NCI-H2029 (cell line): ENCODE measurements at regions not wholly inside any gene's neighbourhood (a gene's known extent, or its start where the extent isn't known, plus 50 kb on each side); places are given as distances from the start of the nearest gene placed in this dataset.

Source experiments
- DNase-seq: peaks from one replicate; lab custom pipeline; 2025; lab: John Stamatoyannopoulos, UW

GRCh38 chr12:125683748-125684381 is 618.6 kb downstream of the AACS start:
- peak; percentile 33 for DNase-seq

DNA sequence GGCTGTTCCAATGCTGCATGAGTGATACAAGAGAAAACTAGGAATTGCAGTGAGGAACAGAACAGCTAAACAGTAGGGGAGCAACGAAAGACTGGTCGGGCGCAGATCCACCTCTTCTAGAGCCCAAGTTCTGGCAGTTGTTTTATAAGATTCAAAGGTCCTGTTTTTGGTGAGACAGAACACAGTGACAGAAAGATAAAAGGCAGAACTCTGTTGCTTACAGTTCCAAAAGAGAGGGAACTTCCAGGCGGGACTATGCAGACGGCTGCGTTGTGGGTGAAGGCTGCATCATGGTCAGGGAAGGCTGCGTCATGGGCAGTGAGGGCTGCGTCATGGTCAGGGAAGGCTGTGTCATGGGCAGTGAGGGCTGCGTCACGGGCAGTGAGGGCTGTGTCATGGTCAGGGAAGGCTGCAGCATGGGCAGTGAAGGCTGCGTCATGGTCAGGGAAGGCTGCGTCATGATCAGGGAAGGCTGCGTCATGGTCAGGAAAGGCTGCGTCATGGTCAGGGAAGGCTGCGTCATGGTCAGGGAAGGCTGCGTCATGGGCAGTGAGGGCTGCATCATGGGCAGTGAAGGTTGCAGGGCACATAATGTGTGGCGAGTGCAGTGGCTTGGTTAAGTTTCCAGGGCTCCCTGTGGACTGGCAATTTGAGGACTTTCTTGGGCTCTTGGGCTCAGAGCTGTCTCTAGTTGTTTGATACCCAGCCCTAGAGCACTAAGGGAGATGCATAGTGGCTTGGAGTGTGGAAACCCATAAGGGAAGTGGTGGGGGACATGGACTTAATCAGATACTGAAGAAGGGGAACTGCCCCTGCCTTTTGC is 619.9 kb downstream of the AACS start:
- no peak for DNase-seq

GRCh38 chr12:125685915-125686314 is 620.7 kb downstream of the AACS start:
- no peak for DNase-seq

DNA sequence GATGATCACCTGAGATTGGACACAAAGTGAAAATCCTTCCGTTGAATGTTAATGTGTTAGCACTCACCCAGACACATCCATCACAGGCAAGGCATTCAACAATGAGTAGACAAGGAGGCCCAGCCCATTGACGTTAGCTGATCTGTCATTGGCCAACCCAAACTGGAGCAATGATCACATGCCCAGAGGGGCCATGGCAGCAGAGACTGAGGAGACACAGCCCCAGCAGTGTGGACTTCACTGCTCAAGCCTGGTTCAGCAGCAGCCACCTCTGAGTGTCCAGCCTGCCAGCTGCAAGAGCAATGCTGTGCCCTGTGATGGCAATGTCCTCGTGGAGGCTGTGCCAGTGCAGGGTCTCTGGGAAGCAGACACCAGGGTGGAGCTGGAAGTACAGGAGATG is 622.2 kb downstream of the AACS start:
- no peak for DNase-seq

DNA sequence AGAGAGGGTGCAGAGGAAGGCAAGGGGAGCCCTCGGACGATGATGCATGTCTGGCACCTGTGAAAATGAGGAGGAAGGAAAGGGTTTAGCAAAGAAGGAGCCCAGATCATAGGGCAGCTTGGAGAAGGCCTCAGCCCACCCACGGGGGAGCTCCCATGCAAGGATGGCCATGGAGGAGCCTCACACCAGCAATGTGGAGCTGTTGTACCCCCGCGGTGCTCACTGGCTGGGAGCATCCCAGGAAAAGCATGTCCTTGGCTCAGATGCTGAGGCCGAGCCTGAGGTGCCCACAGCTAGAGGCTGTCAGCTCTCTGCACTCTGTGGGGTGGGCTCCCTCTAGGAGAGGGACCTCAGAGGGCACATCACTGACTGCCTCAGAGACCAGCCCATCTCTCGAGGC is 622.6 kb downstream of the AACS start:
- no peak for DNase-seq

- DNase-seq, result no peak
These were observed 623.0 kb downstream of the AACS start for GRCh38 chr12:125688223-125688622.

DNA sequence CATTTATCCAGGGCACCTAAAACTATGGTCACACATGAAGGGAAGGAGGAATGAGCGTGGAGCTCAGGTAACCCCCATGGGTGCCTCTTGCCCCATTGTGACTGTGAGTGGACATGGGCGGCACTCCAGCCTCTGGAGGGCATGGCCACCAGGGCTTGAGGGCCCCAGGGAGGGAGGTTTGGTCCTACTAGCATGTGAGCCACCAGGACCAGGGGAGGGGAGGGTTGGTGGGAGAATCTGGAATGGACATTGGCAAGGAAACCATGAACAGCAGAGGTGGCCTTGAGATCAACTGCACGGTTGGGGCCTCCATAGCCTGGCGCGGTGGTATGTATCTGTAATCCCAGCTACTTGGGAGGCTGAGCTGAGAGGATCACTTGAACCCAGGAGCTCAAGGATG is 623.6 kb downstream of the AACS start:
- DNase-seq, result no peak

DNA sequence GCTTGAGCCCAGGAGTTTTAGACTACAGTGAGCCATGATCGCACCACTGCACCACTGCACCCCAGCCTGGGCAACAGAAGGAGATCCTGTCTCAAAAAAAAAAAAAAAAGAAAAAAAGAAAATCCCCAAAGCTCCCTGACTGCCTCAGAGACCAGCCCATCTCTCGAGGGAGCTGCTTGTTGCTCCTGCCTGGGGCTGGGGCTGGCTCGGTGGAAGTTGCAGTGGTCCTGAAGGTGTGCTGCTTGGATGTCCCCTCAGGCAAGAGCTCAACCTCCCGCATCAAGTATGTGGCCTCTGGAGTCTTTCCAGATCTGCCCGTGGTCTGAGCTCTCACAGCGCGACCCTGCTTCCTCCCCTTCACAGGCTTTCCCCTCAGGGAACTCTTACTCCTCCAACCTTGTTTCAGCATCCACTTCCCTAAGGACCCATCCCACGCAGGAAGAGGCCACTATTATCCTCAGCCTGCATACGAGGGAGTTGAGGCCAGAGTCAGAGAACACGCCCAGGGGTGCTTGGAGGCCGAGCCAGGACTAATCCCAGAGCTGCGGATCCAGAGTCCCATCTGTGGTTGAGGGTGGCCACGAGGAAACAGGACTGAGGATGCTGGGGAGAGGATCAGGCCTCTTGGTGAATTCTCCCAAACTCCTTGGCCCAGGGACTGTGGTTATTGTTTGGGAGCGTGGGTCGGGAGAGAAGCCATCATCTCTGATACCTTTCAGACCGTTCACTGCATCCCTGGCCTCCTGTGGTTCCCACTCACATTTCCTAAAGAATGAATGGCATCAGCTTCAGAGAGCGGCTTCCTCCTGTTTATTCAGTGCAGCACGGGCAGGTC is 624.6 kb downstream of the AACS start:
- DNase-seq, result no peak

GRCh38 chr12:125690841-125691240 is 625.6 kb downstream of the AACS start:
- no peak for DNase-seq

DNA sequence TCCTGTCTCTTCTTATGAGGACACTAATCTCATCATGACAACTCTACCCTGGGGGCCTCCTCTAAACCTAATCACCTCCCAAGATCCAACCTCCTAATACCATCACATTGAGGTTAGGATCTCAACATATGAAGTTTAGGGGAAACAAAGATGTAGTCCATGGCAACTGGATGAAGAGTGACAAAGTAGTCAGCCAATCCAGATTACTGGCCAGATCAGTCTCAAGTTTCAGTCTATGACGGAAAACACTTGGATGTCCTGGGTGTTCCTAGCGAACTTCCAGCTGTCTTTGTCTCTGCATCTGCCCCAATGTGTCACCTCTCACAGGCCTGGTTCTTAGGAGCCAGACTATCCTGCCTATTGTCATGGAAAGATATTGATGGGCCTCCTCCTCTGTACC is 630.8 kb downstream of the AACS start:
- no peak for DNase-seq

- no peak for DNase-seq
These were observed 639.6 kb downstream of the AACS start for GRCh38 chr12:125704803-125705202.

- DNase-seq, result no peak
These were observed 655.7 kb downstream of the AACS start for GRCh38 chr12:125720961-125721360.

GRCh38 chr12:125734137-125734536 is 668.9 kb downstream of the AACS start:
- no peak for DNase-seq

DNA sequence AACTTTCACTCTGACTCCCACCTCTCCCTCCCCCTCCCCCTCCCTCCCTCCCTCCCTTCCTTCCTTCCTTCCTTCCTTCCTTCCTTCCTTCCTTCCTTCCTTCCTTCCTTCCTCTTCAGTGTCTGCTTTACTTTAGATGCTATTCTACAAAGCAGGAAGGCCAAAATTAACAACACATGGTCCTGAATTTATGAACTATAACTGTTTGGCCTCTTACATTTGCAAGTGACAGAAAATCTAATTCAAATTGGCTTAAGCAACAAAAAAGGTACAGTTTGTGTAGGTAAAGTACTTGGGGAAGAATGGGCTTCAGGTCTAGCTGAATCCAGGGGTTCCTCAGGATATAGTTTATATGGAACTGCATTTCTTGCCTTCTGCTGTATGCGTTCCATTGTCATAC is 673.0 kb downstream of the AACS start:
- DNase-seq, result no peak

DNA sequence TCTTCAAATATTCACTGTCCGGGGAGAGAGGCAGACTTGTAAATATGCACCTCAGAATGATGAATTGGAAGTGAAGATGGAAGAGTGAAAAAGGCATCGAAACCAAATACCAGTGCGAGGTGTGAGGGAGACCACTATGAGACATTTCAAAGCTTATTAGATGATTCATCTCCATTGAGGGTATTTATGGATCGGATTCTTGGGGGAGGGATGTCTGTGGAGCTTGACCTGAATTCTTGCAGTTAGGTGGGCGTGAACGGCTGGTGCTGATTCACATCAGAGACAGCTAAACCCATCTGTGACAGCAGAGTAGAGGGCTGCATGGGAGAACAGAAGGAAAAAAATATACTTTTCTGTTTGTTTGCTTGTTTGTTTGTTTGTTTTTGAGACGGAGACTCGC is 677.2 kb downstream of the AACS start:
- no peak for DNase-seq

GRCh38 chr12:125744201-125744600 is 679.0 kb downstream of the AACS start:
- DNase-seq, result no peak

DNA sequence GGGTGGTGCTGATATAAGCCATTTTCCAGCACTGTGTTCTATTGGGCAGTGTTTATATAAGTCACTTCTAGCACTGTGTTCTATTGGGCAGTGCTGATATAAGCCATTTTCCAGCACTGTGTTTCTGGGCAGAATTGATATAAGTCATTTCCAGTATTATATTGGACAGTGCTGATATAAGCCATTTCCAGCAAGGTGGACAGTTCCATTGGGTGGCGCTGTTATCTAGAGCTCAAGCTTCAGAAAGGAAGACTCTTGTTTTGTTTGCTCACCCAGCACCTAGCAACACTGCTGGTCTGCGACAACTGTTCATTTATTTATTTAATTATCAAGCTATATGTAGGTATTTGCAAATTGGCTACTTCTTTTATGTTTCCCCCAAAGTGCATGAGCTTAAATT is 690.3 kb downstream of the AACS start:
- no peak for DNase-seq

DNA sequence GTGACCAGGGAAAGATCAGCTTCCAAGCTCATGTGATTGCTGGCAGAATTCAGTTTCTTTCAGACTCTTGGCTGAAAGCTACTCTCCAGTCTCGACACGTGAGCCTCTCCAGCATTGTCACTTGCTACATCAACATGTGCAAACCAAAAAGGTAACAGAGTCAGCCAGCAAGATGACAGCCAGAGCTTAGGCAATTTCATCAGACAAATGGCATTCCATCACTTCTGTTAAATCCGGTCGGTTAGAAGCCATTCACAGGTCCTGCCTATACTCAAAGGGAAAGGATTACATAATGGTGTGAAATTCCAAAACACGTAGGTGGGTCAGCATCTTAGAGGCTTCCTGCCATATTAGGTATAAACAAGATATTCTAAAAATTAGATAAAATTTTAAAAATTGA is 700.9 kb downstream of the AACS start:
- DNase-seq, result no peak

- no peak for DNase-seq
These were observed 707.2 kb downstream of the AACS start for GRCh38 chr12:125772403-125772802.

- DNase-seq, result peak; percentile 6
These were observed 707.9 kb downstream of the AACS start for GRCh38 chr12:125773033-125773640.

DNA sequence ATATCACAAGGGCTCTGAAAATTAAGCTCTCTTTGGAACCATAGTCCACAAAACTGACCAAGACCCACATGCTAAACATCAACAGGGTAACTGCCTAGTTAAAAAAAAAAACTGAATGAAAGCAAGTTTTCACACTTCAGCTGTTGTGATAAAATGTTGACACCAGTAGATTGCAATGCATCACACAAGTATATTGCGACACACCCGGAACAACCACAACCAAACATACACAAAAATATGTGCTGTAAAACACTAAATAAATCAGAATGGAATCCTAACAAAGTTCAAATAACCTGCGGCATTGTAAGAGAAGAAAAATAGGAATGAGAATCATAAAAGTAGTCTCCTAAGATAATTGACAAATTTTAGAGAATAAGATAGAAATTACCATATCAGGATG is 710.3 kb downstream of the AACS start:
- no peak for DNase-seq

GRCh38 chr12:125776212-125776611 is 711.0 kb downstream of the AACS start:
- DNase-seq, result no peak
